HG02870 (cell line): ENCODE measurements at regions not wholly inside any gene's neighbourhood (a gene's known extent, or its start where the extent isn't known, plus 50 kb on each side); places are given as distances from the start of the nearest gene placed in this dataset.
"Not testable (repeated sequence)": the region's sequence is repeated elsewhere in the genome, so short reads cannot be mapped to it uniquely, and the experiment has no call there.

Experiments used
- ATAC-seq: cut with Tn5 transposase; IDR thresholded peaks from one replicate; pipeline ENCODE4 v1.9.1; 2021; ENCODE audit warnings: mild to moderate bottlenecking, moderate library complexity; ENCODE audit not compliant: unreplicated experiment

DNA sequence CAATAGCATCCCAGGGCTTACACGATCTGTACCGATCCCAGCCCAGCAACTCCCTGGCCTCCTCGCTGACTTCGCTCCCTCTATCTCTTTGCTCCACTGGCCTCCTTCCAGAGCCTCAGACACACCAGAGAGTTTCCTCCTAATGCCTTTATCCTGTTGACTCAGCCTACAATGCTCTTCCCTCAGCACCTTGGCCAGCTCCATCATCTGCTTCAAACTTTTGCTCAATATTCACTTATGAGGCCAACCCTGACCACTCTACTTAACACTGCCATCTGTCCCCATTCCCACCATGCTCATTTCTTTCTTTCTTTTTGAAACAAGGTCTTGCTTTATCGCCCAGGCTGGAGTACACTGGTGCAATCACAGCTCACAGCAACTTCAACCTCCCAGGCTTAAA lies 180.9 kb downstream of the CEP170 start:
- ATAC-seq, result not testable (repeated sequence)

DNA sequence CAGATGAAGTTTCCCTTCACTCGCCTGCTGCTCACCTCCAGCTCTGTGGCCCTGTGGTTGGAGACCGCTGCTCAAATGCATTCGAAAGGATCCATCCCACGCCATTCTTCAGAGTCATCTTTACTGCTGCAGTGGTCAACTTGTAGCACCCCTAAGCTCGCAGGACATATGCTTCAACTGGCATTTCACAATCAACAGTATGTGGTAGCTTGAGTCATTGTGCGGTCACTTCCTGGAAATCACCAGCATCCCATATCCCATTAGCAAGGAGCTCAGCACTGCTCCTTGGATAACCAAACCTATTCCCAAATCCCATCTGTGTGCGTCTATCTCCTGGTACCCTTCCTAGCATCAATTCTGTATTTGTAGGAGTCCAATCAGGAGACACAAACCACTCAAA lies 188.0 kb downstream of the CEP170 start:
- not testable (repeated sequence) for ATAC-seq

DNA sequence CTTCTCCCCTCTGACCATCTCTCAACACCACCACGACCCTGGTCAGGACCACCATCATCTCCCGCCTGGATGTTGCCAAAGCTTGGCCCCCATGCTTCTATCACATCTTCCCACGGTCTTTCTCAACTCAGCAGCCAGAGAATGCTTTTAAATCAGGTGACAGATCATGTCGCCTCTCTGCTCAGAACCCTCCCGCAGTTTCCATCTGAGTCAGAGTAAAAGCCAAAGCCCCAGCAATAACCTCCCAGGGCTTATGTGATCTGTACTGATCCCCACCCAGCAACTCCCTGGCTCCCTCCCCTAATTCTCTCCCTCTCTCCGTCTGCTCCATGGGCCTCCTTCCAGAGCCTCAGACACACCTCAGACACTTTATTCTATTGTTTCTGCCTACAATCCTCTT lies 193.1 kb downstream of the CEP170 start:
- ATAC-seq, result not testable (repeated sequence)

DNA sequence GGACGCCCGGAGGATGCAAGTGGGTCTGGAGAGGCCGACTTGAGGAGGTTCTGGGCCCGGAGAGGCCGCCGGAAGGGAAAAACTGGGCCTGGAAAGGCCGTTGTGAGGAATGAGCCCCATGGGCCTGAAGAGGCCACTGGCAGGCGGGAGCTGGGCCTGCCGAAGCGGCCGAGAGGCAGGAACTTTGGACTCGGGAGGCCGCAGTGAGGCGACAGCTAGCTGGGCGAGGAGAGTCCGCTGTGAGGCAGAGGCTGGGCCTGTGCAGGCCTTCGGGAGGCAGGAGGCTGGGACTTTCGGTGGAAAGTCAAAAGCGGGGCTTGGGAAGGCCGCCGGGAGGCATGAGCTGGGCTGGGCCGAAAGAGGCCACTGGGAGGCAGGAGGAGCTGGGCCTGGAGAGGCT lies 199.6 kb downstream of the CEP170 start:
- ATAC-seq, result not testable (repeated sequence)

DNA sequence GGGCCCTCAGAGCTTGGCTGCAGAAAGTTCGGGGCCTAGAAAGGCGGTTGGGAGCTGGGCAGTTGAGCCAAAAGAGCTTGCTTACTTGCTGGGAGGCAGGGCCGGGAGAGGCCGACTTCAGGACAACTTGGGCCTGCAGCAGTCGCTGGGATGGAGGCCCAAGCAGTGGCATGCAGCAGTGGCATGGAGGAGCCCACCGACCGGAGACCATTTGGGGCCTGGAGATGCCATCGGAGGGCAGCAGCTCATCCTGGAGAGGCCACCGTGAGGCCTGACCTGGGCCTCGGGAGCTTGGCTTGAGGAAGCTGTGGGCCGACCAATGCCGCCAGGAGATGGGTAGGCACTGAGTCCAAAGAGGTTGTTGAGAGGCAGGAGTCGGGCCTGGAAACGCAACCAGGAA lies 200.0 kb downstream of the CEP170 start:
- ATAC-seq, result not testable (repeated sequence)

DNA sequence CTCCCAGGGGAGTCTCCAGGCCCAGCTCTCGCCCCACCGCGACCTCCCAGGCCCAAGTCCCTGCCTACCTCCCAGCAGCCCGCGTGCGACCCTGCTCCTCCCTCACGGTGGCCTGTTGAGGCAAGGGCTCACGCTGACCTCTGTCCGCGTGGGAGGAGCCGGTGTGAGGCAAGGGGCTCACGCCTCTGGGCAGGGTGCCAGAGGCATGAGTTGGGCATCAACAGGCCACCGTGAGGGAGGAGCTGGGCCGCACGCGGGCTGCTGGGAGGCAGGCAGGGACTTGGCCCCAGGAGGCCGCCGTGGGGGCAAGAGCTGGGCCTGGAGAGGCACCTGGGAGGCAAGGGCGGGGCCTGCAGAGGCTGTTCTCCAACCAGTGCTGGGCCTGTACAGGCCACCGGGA lies 200.4 kb downstream of the CEP170 start:
- not testable (repeated sequence) for ATAC-seq

DNA sequence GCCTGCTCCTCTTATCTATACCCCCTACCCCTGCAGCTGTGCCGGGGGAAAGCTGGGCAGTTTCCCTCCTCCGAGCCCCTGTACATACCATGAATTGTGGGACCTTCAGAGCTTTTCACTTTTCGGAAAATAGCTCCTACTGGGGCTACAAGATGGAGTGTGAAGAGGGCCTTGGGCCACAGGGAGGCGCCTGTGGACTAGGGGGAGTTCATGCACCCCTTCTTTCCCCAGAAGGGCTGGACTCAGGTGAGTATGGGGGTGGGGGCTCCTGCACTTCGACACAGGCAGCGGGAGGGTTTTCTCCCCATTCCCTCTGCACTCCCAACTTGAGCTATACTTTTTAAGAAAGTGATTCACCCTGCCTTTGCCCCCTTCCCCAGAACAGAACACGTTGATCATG lies 202.0 kb downstream of the CEP170 start:
- not testable (repeated sequence) for ATAC-seq

DNA sequence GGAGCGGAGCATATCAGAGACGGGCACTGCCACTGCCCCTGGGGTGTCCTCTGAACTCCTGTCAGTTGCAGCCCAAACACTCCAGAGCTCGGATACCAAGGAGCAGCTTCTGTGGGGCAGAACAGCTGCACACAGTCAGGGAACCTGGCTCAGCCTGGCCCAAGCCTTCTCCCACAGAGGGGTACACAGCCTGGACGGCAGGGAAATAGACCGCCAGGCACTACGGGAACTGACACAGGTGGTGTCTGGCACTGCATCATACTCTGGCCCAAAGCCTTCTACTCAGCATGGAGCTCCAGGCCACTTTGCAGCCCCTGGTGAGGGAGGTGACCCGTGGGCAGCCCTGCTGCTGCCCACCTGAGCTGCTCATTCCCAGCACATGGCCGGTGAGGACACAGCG lies 204.5 kb downstream of the CEP170 start:
- not testable (repeated sequence) for ATAC-seq

DNA sequence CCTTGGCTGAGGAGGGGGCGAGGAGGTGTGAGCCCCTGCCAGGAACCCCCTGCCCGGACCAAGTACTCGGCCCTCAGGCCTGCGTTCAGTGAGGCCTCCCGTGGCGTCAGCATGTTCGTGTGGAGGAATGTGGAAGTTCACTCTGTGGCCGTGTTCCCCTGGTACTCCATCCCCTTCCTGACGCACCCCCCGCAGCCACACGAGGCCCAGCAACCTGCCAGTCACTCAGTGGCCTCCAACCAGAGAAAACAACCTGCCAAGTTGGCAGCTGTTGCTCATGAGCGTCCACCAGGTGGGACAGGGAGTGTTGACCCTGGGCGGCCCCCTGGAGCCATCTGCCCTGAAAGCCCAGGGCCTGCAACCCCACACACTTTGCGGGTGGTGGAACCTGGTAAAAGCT lies 205.4 kb downstream of the CEP170 start:
- not testable (repeated sequence) for ATAC-seq

DNA sequence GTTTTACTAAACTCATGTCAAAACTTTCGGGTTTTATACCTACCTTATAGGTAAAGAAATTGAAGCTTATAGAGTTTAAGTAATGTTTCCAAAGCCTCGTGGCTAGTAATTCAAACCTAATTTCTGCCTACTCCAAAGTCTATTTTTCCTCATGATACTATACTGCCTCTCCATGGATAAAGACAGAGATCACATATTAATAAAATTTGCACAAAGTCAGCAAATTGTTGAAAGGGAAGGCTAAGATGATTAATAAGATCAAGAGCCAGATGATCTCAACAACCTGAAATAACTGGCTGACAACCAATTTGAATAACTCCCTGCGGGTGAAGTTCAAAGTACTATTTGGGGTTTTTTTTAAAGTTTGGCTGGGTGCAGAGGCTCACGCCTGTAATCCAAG lies 233.7 kb downstream of the CEP170 start:
- ATAC-seq, result not testable (repeated sequence)

DNA sequence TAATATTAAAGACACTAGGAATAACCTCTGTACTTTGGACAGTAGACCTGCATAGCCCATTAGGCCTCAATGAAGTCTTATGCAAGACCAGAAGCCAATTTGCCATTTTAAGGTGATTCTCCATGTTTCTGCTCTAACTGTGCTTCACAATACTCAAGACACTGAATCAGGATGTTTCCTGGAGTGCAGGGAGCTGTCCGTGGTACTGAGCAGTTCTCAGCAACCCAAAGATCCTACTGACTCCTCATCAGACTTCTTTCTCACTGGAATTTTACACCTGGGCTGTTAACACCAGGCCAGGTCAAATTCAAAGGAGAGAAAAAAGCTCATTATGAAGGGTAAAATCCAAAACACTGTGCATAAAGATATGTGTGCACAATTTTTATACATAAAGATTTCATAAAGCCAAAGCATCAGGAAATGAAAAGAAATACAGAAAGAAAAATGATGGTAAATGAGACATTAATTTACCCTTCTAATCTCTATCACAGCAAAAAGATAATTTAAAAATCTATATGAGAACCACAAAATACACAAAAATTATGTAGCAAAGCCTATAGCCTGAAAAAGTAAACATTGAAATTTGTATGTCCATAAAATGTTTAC lies 235.9 kb downstream of the CEP170 start:
- not testable (repeated sequence) for ATAC-seq

DNA sequence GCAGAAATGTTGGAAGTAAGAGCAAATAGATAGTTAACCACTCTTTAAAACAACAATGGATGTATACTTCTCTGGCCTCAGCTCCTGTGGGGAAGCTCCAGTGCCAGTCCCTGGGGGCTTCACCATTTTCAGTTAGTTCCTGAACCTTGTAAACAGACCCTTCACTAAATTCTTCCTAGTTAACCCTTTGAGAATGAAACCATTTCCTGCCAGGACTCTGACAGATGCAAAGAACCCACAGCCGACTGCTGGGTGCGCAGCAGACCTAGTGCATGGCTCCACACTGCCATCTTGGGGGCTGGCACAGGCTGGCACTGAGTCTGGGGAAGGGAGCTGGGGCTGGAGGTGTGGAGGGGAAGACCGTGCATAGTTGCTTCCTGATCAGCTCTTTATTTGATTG lies 244.4 kb downstream of the CEP170 start:
- not testable (repeated sequence) for ATAC-seq

DNA sequence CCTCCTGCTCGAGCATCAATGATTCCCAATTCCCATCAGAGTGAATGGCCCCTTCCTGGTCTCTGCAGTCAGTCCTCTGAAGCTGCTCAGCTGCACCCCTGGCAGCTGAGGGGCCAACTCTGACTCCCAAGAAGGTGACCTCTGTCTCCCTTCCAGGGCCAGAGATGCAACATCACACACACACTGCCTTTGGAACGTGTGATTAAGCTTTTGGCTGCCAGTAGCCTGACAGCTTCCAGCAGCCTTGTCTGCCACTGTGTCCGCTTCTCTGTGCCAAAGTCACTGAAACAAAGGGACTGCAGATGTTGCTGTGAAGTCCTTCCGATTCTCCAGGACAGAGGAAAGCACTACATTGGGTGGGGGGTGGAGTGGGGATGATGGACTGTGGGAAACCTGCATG lies 254.1 kb downstream of the CEP170 start:
- ATAC-seq, result not testable (repeated sequence)

DNA sequence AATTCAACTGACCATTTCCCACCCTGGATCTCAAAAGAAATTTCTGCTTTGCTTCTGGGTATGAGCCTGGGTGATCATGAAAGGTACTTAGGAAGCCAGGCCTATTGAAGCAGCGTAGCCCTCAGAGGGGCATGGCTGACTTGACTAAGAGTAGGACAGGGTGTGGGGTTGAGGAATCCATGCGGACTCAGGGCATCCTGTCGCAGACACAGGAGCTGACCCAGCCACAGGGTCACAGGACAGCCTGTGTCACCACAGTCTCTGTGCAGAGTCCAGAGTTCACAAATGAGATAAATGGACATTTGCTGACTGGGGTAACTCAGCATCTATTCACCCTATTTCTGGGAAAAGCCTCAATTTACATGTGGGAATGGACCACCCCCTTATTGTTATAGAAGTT lies 262.3 kb downstream of the CEP170 start:
- ATAC-seq, result not testable (repeated sequence)

DNA sequence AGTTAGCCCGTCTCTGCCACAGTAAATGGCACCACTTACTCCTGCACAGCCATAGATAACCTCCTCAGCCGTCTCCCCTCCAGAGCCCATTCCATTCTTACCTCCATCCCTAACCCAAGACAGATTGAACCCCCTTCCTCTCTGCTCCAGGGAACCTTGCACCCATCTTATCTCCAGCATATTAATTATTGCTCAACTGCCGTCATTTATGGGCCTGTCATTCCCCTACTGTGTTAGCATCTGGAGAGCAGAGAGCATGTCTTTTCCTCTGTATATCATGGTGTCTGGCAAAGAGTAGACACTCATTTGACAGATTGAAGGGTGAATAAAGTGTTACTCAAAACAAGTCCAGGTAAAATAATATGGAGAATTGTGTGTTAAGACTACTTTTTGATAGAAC lies 270.0 kb downstream of the CEP170 start:
- not testable (repeated sequence) for ATAC-seq

DNA sequence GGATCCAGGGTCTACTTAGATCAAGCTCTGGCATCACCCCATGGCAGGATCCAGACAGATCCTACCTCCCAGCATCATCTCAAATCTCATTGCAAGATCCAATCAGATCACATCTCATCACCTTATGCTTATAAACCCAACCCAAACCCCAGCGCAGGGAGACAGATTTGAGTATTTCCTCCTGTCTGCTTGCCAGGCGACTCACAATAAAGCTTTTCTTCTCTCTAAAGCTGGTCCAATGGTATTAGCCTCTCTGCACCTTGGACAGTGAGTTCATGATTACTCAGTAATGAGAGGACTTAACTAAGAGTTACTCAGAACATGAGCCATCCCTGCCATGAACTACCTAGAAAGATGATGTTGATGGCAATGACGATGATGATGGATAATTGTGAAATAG lies 281.7 kb downstream of the CEP170 start:
- ATAC-seq, result not testable (repeated sequence)

DNA sequence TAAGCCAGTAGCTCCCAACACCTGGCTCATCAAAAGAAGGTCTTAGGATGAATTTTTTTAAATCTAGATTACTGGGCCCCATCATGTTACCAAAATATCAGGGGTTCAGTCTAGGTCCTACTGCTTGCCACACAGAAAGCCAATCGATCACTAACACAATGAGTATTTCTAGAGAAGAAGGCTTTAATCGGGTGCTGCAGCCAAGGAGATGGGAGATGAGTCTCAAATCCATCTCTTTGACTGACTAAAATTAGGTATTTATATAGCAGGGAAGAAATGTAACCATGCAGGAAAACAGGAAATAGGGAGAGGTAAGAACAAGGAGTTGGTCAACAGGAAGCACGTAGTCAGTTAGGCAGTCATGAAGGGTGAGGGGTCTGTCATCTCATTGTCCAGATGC lies 288.2 kb downstream of the CEP170 start:
- ATAC-seq, result no peak

DNA sequence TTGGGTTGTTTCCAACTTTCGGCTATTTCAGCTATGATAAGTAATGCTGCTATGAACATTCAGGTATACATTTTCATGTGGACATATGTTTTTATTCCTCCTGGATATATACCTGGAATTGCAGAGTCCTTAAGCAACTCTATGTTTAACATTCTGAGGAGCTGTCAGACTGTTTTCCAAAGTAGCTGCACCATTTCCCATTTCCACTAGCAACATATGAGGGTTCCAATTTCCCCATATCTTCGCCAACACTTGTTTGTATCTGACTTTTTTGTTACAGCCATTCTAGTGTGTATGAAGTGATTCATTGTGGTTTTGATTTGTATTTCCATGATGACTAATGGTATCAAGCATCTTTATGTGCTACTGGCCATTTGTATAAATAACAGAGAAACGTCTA lies 295.7 kb downstream of the CEP170 start:
- not testable (repeated sequence) for ATAC-seq

DNA sequence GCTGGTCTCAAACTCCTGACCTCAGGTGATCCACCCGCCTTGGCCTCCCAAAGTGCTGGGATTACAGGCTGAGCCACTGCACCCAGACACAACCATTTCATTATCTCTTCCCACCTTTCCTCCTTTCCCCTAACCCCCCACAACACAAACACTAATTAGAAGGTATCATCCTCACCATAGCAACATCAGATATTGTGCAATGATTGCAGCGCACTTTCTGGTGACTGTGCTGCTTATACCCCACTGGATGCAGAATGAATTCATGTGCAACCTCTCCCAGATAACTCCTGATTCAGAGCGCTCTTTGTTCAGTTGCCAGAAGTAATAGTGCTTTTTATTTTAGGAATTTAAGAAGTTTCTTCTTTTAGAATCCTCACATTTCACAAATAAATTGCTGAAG lies 300.1 kb downstream of the CEP170 start:
- ATAC-seq, result not testable (repeated sequence)

DNA sequence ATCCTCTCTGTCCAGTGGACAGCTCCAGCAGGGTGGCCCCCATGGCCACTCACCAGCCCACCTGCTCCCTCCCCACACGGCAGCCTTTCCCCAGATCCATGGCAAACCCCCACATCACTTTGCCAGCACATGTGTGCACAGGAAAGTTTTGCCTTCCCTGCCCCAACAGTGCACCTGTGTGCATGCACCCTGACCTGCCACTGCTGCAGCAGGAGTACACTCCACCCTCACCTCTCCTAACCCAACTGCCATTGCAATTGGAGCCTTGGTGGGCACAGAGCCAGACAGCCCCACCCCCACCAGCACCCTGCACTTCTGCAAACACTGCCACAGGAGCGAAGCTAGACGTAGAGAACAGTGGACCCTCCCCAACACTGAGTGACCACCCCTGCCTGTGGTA lies 308.9 kb downstream of the CEP170 start:
- no peak for ATAC-seq

DNA sequence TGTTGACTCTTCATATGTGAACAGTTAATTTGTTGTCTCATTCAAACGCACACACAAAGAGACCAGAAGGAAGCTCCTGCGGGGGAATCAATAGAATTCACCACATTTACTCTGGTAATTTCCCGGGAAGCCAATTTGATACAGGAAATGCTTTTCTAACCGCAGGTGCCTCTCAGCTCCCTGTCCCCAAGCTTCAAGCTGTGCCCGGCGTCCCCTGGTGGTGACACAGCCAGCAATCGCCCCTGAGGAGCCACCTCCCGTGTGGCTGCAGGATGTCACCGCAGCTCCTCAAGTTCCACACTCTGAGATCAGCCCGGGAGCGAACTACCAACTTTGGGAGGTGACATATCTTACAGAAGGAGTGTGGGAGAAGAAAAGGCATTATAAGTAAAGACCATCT lies 318.4 kb downstream of the CEP170 start:
- not testable (repeated sequence) for ATAC-seq

DNA sequence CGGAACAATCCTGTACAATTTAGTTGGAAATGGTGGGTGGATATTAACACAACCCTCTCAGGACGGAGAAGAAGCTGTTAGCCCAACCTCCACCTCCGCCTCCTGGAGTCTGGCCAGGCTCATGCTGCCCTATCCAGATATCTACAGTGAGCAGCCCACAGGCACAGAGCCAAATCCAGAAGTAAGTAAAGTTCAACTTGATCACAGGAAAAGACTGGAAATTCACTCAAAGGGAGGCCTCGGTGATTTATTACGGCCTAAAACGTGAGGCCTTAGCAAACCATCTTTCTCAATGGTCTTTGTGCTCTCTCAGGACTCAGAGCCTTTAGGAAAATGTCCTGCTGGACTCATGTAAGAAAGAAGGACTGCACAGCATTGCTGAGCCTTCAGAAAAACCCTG lies 330.4 kb downstream of the CEP170 start:
- ATAC-seq, result not testable (repeated sequence)

DNA sequence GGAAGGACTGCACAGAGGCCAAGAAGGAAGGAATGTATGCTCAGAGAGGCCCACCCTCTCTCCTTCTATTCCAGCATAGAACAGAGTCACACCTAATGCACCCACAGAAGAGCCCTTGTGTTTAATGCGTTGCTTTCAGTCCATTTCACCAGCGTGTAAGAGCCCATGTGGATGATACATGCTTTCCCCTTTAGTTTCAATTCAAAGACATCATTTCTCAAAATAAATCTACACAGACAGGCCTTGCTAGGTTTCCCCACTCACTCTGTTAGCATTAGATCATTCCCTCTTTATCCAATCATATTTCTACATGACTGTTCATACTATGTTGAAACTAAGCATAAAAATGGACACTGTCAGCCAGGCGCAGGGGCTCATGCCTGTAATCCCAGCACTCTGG lies 331.5 kb downstream of the CEP170 start:
- ATAC-seq, result not testable (repeated sequence)
